ENCODE measurements at regions not wholly inside any gene's neighbourhood (a gene's known extent, or its start where the extent isn't known, plus 50 kb on each side); places are given as distances from the start of the nearest gene placed in this dataset.

DNA sequence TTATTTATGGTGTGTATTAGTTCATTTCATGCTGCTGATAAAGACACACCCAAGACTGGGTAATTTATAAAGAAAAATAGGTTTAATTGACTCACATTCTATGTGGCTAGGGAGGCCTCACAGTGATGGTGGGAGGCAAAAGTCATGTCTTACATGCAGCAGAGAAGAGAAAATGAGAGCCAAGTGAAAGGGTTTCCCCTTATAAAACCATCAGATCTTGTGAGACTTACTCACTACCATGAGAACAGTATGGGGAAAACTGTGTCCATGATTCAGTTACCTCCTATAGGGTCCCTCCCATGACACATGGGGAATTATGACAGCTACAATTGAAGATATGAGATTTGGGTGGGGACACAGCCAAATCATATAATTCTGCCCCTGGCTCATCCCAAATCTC is 150.0 kb upstream of the AHI1 start:
- TF ChIP-seq, protein P1, sequence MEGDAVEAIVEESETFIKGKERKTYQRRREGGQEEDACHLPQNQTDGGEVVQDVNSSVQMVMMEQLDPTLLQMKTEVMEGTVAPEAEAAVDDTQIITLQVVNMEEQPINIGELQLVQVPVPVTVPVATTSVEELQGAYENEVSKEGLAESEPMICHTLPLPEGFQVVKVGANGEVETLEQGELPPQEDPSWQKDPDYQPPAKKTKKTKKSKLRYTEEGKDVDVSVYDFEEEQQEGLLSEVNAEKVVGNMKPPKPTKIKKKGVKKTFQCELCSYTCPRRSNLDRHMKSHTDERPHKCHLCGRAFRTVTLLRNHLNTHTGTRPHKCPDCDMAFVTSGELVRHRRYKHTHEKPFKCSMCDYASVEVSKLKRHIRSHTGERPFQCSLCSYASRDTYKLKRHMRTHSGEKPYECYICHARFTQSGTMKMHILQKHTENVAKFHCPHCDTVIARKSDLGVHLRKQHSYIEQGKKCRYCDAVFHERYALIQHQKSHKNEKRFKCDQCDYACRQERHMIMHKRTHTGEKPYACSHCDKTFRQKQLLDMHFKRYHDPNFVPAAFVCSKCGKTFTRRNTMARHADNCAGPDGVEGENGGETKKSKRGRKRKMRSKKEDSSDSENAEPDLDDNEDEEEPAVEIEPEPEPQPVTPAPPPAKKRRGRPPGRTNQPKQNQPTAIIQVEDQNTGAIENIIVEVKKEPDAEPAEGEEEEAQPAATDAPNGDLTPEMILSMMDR (IDR thresholded peaks at IDR 0.05): no peak
- no peak for TF ChIP-seq POLR2A (IDR thresholded peaks at IDR 0.05)

Measured in heart left ventricle (tissue), 13 donors.